CD4-positive, alpha-beta T cell treated with Interleukin-12 subunit alpha and Interleukin-12 subunit beta, for 1 hour (primary cell): ENCODE measurements at regions not wholly inside any gene's neighbourhood (a gene's known extent, or its start where the extent isn't known, plus 50 kb on each side); places are given as distances from the start of the nearest gene placed in this dataset.

Experiments used
- DNase-seq: peaks from one replicate; pipeline ENCODE4 v3.0.0-alpha.2; 2020

GRCh38 chr14:55734731-55735130 is 154.7 kb downstream of the KTN1 start:
- no peak for DNase-seq

GRCh38 chr14:55739967-55740648 is 160.1 kb downstream of the KTN1 start:
- DNase-seq: no peak

- DNase-seq: no peak
These were observed 160.6 kb downstream of the KTN1 start for GRCh38 chr14:55740649-55740989.

- no peak for DNase-seq
These were observed 161.2 kb downstream of the KTN1 start for GRCh38 chr14:55741240-55741639.

- no peak for DNase-seq
These were observed 163.5 kb downstream of the KTN1 start for GRCh38 chr14:55743551-55743950.

GRCh38 chr14:55744321-55744720 is 164.3 kb downstream of the KTN1 start:
- DNase-seq: no peak

GRCh38 chr14:55745906-55746305 is 165.9 kb downstream of the KTN1 start:
- DNase-seq: no peak

GRCh38 chr14:55746558-55746957 is 166.6 kb downstream of the KTN1 start:
- DNase-seq: no peak

- no peak for DNase-seq
These were observed 167.2 kb downstream of the KTN1 start for GRCh38 chr14:55747186-55747585.

- DNase-seq: no peak
These were observed 169.3 kb downstream of the KTN1 start for GRCh38 chr14:55749201-55749812.

- no peak for DNase-seq
These were observed 169.9 kb downstream of the KTN1 start for GRCh38 chr14:55749946-55750345.

GRCh38 chr14:55752580-55753390 is 172.8 kb downstream of the KTN1 start:
- DNase-seq: no peak

- no peak for DNase-seq
These were observed 174.5 kb downstream of the KTN1 start for GRCh38 chr14:55754471-55754870.

GRCh38 chr14:55754871-55755270 is 174.9 kb downstream of the KTN1 start:
- no peak for DNase-seq

- DNase-seq: no peak
These were observed 176.1 kb downstream of the KTN1 start for GRCh38 chr14:55756078-55756477.

GRCh38 chr14:55756557-55756956 is 176.6 kb downstream of the KTN1 start:
- DNase-seq: no peak

- DNase-seq: no peak
These were observed 178.8 kb downstream of the KTN1 start for GRCh38 chr14:55758796-55759195.

- DNase-seq: no peak
These were observed 181.0 kb downstream of the KTN1 start for GRCh38 chr14:55760789-55761566.

GRCh38 chr14:55761651-55762050 is 181.6 kb downstream of the KTN1 start:
- no peak for DNase-seq

GRCh38 chr14:55762595-55763232 is 182.7 kb downstream of the KTN1 start:
- peak; percentile 2 for DNase-seq

GRCh38 chr14:55764784-55765183 is 184.8 kb downstream of the KTN1 start:
- no peak for DNase-seq

- DNase-seq: no peak
These were observed 186.1 kb downstream of the KTN1 start for GRCh38 chr14:55766071-55766470.

GRCh38 chr14:55767286-55767685 is 187.3 kb downstream of the KTN1 start:
- DNase-seq: no peak
